ENCODE measurements at regions not wholly inside any gene's neighbourhood (a gene's known extent, or its start where the extent isn't known, plus 50 kb on each side); places are given as distances from the start of the nearest gene placed in this dataset.

- H3K27me3 ChIP-seq (ENCODE audit: insufficient read depth): no peaks in the 10 kb centered on the region
- ChIA-PET POLR2A (no interaction called here), CTCF (no interaction called here)
- 35% methylated on average over 10 of the region's 10 CpGs for WGBS (ENCODE audit: low lambda C conversion rate)
- H3K36me3 ChIP-seq (replicated peaks in 1 of 2; ENCODE audit: control insufficient read depth in 1 of 2, insufficient read depth in 2 of 2, low read length in 1 of 2): no peaks in the 10 kb centered on the region
- peaks cover 0 to 16% of the 10 kb centered on the region in 2 experiments; a peak in 1 of 4 replicates for H3K4me1 ChIP-seq (ENCODE audit: control insufficient read depth in 1 of 2, insufficient read depth in 2 of 2, low read depth in 1 of 2, low read length in 1 of 2)
- no peaks in the 10 kb centered on the region for H3F3A ChIP-seq (replicated peaks; ENCODE audit: insufficient read depth)
- H3K4me2 ChIP-seq: no peak overlapping the region
- H3K9me3 ChIP-seq: no peaks in the 10 kb centered on the region
- TF ChIP-seq, protein P1, sequence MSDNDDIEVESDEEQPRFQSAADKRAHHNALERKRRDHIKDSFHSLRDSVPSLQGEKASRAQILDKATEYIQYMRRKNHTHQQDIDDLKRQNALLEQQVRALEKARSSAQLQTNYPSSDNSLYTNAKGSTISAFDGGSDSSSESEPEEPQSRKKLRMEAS (IDR thresholded peaks at IDR 0.05; ENCODE audit: low read depth): no peak
- TF ChIP-seq, protein P2, sequence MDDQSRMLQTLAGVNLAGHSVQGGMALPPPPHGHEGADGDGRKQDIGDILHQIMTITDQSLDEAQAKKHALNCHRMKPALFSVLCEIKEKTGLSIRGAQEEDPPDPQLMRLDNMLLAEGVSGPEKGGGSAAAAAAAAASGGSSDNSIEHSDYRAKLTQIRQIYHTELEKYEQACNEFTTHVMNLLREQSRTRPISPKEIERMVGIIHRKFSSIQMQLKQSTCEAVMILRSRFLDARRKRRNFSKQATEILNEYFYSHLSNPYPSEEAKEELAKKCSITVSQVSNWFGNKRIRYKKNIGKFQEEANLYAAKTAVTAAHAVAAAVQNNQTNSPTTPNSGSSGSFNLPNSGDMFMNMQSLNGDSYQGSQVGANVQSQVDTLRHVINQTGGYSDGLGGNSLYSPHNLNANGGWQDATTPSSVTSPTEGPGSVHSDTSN (IDR thresholded peaks at IDR 0.05): no peak
- no peak for TF ChIP-seq POLR2AphosphoS5 (IDR thresholded peaks at IDR 0.05; ENCODE audit: low read depth, low read length)
- TF ChIP-seq, protein P3, sequence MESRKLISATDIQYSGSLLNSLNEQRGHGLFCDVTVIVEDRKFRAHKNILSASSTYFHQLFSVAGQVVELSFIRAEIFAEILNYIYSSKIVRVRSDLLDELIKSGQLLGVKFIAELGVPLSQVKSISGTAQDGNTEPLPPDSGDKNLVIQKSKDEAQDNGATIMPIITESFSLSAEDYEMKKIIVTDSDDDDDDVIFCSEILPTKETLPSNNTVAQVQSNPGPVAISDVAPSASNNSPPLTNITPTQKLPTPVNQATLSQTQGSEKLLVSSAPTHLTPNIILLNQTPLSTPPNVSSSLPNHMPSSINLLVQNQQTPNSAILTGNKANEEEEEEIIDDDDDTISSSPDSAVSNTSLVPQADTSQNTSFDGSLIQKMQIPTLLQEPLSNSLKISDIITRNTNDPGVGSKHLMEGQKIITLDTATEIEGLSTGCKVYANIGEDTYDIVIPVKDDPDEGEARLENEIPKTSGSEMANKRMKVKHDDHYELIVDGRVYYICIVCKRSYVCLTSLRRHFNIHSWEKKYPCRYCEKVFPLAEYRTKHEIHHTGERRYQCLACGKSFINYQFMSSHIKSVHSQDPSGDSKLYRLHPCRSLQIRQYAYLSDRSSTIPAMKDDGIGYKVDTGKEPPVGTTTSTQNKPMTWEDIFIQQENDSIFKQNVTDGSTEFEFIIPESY (IDR thresholded peaks at IDR 0.05; ENCODE audit: borderline replicate concordance, low read depth): no peak
- TF ChIP-seq RAD21 (IDR thresholded peaks at IDR 0.05; ENCODE audit: low read length): no peak
- TF ChIP-seq IRF3 (IDR thresholded peaks at IDR 0.05; ENCODE audit: low read depth, low read length): no peak
- no peak for TF ChIP-seq FOSL2 (IDR thresholded peaks at IDR 0.05; ENCODE audit: borderline replicate concordance, low read depth)
- TF ChIP-seq, protein P4, sequence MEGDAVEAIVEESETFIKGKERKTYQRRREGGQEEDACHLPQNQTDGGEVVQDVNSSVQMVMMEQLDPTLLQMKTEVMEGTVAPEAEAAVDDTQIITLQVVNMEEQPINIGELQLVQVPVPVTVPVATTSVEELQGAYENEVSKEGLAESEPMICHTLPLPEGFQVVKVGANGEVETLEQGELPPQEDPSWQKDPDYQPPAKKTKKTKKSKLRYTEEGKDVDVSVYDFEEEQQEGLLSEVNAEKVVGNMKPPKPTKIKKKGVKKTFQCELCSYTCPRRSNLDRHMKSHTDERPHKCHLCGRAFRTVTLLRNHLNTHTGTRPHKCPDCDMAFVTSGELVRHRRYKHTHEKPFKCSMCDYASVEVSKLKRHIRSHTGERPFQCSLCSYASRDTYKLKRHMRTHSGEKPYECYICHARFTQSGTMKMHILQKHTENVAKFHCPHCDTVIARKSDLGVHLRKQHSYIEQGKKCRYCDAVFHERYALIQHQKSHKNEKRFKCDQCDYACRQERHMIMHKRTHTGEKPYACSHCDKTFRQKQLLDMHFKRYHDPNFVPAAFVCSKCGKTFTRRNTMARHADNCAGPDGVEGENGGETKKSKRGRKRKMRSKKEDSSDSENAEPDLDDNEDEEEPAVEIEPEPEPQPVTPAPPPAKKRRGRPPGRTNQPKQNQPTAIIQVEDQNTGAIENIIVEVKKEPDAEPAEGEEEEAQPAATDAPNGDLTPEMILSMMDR (IDR thresholded peaks at IDR 0.05): no peak
- no peak for TF ChIP-seq NRF1 (IDR thresholded peaks at IDR 0.05; ENCODE audit: low read depth, low read length)
- no peak for TF ChIP-seq TCF12 (IDR thresholded peaks at IDR 0.05)
- no peak for TF ChIP-seq SIN3A (IDR thresholded peaks at IDR 0.05; ENCODE audit: borderline replicate concordance, low read depth, low read length)
- TF ChIP-seq MEF2A (IDR thresholded peaks at IDR 0.05; ENCODE audit: borderline replicate concordance, low read depth): no peak
- TF ChIP-seq MXI1 (IDR thresholded peaks at IDR 0.05; ENCODE audit: low read depth, low read length): no peak
- TF ChIP-seq, protein P5, sequence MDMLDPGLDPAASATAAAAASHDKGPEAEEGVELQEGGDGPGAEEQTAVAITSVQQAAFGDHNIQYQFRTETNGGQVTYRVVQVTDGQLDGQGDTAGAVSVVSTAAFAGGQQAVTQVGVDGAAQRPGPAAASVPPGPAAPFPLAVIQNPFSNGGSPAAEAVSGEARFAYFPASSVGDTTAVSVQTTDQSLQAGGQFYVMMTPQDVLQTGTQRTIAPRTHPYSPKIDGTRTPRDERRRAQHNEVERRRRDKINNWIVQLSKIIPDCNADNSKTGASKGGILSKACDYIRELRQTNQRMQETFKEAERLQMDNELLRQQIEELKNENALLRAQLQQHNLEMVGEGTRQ (IDR thresholded peaks at IDR 0.05; ENCODE audit: borderline replicate concordance, low read depth, low read length): no peak
- no peak overlapping the region for H3K9ac ChIP-seq
- H4K20me1 ChIP-seq (ENCODE audit: insufficient read depth): no peaks in the 10 kb centered on the region
- H3K9me2 ChIP-seq: no peaks in the 10 kb centered on the region
- no peak overlapping the region for H3K4me3 ChIP-seq (ENCODE audit: low read depth in 2 of 2, low read length in 1 of 2)
- no peaks in the 10 kb centered on the region for H3K79me2 ChIP-seq (ENCODE audit: insufficient read depth)
- no peak overlapping the region for H3K27ac ChIP-seq (ENCODE audit: low read depth in 2 of 2, low read length in 1 of 2)
- H2AFZ ChIP-seq (ENCODE audit: low read depth): no peak overlapping the region
- no peak for DNase-seq
Observed at GRCh38 chr11:127448101-127448500, 447.5 kb upstream of the KIRREL3 start.

Measured in SK-N-SH (cell line).